ENCODE measurements at regions not wholly inside any gene's neighbourhood (a gene's known extent, or its start where the extent isn't known, plus 50 kb on each side); places are given as distances from the start of the nearest gene placed in this dataset.
"Not testable (repeated sequence)": the region's sequence is repeated elsewhere in the genome, so short reads cannot be mapped to it uniquely, and the experiment has no call there.

DNA sequence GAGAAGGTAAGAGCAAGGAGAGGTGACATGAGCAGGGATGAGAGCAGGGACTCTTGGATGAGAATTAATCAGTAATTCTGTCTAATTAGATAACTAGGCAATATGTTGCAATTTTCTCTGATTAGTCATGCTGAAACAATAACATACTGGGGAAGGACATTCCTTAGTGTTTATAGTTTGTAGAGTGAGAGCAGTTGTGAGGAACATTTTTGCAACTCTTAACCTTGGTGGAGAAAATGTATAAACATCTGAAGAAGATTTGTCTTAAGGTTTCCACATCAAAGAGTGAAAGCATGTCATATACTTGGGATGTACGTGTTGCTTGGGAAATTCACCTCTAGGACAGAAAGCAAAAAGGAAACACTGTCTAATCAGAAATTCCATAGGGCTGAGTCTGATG lies 955.4 kb upstream of the FANCL start:
- peak; percentile 4 for DNase-seq

DNA sequence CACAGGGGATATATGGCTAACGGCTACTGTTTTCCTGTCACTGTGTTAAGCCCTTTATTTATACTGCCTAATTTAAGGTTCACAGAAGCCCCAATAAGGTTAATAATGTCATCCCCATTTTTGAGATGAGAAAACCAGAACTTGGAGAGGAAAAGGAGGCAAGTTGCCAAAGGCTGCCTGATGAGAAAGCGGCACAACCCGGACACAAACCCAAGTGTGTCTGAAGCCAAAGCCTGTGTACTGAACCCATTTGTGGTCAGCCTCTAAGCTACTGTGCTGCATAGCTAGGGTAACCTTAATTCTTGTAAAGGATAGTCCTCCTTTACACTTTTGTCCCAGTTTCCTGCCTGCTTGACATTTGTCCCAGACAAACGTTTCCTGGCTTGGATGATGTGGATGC lies 954.7 kb upstream of the FANCL start:
- DNase-seq = no peak

DNA sequence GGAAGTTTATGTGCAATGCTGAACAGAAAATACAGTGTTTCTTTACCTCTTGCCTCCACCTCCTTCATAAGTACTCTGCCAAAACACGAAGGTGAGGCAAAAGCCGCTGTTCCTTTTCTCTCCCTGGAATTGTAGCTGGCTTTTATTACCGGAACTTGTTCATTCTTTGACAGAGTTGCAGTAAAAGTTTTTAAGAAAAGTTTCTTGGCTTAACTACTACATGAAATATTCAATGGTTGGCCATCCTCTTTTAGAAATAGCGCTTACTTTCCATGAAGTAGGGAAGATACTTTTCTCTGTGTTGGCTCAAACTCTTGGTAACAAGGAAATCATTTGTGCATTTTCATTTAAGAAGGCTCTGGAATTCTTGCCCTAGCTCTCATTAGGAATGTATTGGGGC lies 950.7 kb upstream of the FANCL start:
- no peak for DNase-seq

DNA sequence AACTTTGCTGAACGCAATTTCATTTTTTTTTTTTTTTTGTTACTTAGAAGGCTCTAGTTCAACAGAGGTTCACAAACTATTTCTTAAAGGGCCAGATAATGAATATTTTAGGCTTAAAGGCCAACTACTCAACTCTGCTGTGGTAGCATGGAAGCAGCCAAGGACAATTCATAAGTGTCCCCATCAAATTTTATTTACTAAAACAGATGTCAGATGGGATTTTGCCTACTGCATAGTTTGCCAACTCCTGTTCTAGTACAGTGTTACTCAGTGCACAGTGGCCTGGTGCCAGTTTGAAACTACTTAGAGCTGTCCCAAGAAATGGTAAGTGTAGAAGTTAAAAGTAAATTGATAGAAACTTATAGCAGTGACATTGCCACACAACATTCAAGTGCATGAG lies 949.4 kb upstream of the FANCL start:
- DNase-seq = no peak

DNA sequence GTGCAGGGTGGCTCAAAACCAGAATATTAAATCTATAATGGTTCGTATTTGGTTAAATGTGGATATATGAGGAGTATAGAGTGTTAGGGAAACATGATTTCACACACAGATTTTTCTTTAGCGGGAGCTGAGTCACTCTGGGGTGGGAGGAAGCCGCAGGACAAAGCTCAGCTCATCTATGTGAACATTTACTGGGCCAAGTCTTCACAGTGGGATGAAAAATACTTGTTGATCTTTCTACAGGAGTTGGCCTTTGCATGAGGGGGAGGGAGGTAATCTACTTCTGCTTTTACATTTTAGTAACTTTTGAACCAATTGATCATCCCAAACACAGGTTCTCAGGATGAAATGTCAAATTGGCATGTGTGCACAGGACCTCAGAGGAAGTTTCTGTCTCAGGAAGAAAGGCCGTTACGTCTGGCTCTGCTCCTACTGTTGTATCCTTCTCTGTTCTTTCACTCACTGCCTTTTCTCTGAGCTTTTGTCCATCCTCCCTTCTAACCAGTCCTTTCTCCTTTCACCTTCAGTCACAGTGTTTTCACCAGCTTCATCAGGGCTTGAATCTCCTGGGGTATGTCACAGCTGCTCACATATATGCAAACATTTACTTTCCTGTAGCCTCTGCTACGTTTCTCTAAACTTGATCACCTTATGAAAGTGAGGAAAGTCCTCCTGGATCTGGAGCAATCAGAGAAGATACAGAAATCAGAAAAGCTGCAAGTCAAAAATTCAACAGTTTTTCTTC lies 943.3 kb upstream of the FANCL start:
- peak; percentile 42 for DNase-seq

DNA sequence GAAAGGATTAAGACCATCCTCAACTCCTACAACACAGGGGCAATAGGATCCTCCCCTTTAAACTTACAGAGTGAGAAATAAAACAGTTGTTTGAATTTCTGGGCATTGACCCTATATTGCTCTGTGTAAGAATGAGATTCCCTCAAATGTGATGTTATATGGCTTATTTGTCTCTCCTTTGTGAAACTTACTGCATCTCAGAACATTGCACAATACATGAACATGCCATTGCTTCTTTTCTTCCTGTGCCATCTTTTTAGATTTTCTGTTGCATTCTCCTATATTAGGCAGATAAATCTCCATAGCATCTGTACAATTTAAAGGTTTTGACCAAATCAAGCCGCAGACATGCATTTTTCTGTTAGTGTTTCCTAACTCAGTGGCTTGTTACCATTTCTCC lies 941.9 kb upstream of the FANCL start:
- no peak for DNase-seq

DNA sequence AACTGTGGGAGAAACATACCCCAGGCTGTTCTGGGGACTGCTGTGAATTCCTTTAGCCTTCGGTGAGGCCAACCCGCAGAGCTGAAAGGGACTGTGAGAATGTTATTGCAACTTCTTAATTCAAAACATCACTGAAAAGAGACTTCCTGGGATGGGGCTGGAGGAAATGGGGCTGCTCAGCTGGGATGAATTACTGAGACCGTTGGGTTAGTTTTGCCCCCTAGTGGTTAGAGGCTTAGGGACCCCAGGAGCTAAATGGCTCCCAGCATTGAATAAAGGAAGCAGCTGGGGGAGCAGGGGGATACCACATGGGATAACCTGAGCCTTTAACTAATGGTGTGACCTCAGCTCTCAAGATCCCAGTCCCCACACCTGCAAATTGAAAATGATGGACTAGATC lies 941.1 kb upstream of the FANCL start:
- peak; percentile 76 for DNase-seq

DNA sequence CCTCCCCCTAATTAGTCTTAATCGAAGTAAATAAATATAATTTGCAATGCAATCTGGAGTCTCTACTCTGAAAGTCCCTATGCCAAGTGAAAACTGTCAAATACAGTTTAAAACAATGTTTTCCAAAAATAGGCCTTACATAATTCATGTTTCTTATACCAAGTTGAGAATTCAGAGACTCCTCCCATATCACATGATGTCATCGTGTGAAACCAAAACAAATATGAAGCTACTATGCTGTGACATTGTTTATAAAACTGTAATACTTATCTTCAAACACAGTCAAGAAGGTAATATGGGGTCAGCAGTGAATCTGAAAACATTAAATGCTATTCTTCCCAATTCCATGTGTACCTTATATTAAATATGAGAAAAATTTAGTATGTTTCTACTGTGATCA lies 940.2 kb upstream of the FANCL start:
- DNase-seq = no peak

DNA sequence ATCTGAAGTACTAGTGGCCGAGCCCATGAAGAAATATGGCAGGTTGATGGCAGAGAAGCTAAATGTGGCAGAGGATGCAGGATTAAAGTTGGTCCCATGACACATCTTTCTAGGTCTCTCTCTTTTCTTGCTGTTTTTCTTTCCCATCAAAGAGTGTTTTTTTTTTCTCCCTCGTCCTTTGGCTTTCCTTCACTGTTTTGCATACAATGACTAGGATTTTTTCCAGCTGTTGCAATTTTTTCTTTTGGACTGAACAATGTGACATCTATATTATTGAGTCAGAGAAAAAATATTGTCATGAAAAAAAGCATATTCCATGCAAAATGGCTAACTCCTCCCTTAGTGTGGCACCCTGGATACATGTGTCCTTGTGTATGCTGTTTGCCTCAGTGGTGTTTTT lies 939.5 kb upstream of the FANCL start:
- DNase-seq = no peak

DNA sequence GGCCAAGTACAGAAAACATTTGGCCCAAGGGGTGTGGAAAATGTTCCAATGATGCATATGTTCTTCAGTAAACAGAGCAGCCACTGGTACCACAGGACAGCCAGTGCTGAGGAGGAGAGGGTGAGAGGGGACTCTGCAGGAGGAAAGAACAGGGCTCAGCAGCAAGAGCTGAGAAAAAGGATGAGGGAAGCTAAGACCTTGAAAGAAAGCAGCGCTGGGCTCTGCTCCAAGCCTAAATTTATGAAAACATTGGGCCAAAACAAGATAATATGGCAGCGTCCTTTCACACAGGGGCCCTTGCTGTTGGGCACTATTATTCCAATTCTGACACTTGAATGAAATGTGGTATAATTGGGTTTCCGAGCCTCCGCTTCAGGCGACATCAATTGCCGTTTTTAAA lies 939.0 kb upstream of the FANCL start:
- no peak for DNase-seq

DNA sequence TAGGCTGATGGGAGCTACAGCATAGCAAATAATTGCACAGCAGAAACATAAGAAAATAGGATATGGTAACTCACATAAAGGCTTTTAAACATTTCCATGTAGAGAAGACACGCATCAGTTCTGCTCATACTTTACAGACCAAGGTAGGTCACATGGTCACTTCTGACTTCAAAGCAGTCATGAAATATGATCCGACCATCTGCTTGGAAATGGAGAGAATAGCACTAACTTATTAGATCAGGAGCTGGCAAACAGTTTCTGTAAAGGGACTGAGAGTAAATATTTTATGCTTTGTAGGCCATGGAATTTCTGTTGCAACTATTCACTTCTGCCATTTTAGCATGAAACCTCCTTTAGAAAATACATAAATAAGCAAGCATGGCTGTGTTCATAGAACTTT lies 936.6 kb upstream of the FANCL start:
- no peak for DNase-seq

DNA sequence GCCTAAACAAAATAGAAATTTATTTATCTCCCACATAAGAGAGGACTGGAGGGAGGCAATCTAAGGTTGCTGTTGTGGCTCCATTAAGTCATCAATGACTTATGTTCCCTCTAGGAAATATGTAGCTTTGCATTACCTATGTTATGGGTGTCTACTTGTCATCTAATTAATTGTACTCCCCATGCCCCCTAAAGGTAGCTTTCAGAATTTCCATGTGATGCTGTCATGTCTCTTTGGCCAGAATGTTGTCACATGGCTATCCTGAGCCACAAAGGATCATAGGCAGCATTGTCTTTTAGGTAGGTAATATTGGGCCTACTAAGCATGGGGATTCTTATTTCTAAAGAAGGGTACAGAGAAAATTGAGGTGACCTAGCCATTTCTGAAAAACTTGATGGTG lies 935.6 kb upstream of the FANCL start:
- DNase-seq = no peak

DNA sequence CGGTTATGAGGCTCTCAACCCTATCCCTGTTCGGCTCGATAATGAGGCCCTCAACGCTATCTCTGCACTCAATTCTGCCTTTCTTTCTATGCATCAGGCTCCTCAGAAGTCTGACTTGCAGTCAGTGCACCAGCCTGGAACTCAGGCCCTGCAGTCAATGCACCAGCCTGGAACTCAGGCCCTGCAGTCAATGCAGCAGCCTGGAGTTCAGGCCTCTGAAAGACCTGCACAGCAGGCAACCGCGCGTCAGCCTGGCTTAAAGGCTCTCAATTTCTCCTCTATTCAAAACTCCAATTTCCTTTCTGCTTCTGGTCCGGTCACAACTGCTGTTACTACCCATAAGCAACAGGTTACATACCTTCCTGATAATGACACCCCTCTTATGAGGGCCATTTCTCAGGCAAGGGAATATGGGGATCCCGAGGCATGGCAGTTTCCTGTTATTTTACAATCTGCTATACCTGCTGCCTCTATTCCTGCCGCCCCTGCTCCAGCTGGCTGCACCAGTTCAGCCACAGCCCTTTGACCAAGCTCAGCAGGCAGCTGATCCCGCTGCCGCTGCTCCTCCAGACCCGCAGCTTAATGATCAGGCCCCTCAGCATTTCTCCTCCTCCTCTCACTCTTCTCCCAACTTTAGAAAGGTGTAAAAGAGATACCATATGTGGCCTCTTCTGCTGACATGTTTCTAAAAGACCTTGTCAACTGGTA lies 933.6 kb upstream of the FANCL start:
- no peak for DNase-seq

DNA sequence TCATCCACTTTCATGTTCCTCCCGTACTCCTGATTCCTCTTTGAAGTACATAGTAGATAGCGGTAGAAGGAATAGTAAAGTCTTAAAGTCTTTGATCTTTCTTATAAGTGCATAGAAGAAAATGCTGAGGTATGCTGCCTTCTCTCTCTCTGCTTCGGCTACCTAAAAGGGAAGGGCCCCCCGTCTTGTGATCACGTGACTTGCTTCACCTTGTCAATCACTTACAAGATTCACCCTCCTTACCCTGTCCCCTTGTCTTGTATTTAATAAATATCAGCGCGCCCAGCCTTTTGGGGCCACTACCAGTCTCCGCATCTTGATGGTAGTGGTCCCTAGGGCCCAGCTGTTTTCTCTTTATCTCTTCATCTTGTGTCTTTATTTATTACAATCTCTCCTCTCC lies 932.2 kb upstream of the FANCL start:
- no peak for DNase-seq

DNA sequence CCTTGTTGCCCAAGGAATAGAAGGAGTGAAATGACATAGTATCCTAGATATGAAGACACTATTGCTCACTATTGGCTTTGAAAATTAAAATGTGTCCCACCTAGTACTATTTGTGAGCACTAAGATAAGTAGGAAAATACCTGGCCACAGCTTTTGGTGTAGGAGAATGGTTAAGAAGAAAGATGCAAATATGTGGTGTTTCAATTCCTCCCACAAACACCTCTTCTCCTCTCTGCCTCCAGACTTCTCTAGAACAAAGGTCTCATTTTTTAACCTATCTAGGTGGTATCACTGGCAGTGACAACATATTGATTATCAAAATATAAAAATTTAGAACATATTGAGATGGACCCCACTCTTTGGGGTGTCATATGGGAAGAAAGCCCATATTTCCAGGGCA lies 929.9 kb upstream of the FANCL start:
- no peak for DNase-seq

DNA sequence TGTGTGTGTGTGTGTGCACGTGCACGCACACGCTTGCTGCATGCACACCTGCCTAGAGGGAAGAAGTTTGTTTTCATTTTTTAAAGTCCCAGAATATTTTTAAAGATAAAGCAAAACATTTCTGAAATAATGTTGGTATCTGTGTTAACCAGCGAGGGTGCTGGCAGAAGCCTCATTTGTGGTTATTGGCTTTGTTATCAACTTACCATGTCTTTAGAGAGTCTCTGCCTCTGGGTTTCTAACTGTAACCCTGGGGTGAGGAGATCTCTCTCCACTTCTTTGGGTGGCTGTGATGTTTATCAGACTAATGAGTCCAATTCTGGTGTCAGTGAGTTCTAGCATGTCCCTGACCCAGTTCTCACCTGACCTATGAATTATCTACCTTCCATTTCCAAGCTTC lies 927.6 kb upstream of the FANCL start:
- no peak for DNase-seq

DNA sequence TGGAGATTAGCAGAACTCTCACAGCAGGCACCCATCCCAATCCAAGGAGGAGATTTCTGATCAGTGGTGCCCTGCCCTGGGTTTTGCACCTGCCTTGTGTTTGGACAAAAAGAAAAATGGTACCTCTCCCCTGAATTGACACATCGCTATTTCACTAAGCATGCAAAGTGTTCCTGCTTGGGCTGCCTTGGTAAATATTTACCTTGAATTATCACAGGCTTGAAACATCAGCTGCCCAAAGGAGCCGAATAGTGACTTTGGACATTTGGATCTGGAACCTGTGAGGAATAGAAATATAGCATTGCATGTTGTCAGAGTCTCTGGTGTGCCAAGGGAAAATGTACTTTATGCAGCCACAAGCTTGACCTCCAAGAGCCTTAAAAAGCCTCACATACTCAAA lies 926.4 kb upstream of the FANCL start:
- DNase-seq = no peak

DNA sequence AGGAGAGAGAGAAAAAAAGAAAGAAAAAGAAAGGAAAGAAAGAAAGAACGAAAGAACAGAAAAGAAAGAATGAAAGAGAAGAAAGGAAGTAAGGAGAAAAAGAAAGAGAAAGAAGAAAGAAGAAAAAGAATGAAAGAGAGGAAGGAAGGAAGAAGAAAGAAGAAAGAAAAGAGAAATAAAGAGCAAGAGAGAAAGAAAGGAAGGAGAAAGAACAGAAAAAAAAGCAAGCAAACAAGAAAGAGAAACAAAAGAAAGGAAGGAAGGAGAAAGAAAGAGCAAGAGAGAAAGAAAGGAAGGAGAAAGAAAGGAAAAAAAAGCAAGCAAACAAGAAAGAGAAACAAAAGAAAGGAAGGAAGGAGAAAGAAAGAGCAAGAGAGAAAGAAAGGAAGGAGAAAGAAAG lies 916.8 kb upstream of the FANCL start:
- not testable (repeated sequence) for DNase-seq

DNA sequence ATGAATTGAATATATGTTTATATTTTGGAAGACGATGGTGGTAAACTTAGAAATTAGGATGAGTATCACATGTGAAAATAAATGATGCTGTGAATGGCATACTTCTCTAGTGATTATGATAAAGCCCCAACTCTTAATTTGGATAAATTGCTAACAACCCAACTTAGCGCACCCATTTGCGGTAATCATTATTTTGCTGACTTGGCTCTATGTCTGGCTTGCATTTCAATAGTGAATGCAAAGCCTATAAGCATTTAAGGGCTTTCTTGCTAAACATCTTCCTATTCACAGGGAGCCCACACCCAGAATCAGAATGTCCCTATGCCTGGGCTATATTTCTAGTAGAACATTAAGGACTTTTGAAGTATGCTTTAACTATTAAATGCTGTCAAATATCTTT lies 910.7 kb upstream of the FANCL start:
- no peak for DNase-seq

DNA sequence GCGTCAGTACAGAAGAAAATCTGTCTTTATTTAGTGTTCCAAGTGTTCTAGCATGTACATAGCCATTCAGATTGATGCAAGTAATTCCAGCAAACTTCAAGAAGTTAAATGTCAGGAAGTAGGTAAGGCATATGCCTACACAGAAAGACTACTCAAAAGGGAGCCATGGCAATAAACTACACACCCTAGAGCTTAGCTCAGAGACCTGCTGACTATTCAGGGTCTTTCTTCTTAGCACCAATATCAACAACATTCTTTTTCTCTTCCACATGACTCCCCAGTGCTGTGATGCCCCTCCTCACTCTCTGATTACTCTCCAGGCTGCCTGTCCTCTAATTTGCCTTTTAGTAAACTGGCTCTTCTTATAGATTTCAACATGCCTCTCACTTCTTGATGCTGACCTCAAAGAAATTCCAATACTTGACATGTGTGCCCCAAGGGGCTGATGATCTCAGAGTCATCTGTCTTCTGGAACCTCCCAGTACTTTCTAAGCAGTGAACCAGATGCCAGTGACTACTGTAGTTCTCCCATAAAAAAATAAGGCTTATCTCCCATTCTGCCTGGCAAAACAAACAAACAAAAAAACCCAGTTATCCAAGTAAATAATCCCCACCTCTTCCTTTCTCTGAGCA lies 909.2 kb upstream of the FANCL start:
- no peak for DNase-seq

DNA sequence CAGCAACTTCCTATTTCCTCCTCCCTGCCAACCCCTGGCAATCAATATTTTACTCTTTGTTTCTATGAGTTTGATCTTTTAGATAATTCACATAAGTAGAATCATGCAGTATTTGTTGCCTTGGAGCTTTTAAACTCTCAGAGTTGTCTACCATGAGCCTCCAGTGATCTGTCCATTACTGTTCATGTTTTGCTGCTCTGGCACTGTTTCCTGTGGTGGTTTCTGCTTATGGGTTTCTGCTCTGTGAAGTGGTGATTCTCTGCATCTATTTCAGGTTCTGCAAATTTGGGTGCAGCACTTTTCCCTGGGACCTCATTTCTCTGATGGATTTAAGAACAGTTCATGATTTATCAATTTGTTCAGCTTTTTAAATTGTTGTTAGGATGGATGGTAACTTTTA lies 908.1 kb upstream of the FANCL start:
- DNase-seq = no peak

DNA sequence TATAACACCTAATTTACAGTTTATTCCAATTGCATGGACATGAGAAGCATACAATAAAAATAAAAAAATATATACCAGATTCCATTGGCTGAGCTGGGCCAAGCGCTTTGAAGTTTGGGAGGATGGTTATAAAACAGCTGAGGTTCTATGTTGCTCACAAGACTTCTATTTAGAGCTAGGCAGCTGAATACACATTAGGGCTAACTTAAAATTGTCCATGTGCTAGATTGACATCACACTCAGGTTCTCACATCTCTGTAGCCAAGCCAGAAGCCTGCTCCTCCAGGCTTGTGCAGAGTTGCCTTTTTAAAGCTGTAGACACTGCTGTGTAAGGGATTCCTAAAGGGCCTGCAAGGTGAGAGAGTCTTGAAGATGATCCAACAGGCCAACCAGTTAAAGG lies 871.1 kb upstream of the FANCL start:
- DNase-seq = no peak

DNA sequence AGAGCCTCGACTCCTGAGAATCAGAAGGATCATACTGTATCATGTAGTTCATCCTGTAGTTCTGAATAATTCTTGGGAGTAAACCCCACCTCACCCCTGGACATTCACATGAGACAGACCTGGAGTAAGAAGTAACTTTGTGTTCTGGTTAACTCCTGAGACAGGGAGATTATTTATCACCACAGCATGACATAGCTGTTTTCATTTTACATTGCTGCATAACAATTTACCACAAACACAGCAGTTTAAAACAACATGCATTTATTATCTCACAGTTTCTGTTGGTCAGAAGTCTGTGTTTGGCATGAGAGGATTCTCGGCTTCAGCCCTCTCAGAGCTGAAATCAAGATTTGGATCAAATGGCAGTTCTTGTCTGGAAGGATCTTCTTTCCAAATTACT lies 855.8 kb upstream of the FANCL start:
- DNase-seq = no peak

DNA sequence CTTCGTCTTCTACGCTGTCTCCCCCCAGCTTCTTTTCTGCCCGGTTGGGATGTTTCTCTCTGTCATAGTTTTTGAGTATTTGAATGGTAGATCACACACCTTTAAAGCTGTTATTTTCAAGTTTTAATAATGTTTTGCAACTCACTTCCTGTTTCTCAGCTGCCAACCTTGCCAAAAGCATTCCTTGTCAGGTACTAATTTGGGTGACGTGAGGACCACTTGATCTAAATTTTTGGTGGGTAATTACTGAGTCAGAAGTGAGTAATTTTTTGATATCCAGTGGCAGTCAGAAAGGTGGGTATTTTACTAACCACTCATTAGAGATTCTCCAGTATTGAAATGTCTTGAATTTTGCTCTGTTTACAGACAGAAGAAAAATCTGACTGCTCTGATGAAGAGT lies 852.4 kb upstream of the FANCL start:
- no peak for DNase-seq

DNA sequence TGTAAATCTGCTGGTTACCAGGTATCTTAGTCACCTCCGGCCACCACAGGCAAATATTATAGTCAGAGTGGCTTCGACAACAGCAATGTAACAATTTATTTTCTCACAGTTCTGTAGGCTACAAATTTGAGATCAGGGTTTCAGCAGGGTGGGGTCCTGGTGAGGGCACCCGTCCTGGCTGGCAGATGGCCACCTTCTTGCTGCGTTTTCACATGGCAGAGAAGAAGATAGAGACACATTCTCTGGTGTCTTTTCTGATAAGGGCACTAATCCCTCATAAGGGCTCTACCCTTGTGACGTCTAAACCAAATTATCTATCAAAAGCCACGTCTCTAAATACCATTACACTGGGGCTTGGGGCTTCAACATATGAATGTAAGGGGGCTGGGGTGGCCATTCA lies 843.2 kb upstream of the FANCL start:
- DNase-seq = no peak
